ENCODE measurements at regions not wholly inside any gene's neighbourhood (a gene's known extent, or its start where the extent isn't known, plus 50 kb on each side); places are given as distances from the start of the nearest gene placed in this dataset.

DNA sequence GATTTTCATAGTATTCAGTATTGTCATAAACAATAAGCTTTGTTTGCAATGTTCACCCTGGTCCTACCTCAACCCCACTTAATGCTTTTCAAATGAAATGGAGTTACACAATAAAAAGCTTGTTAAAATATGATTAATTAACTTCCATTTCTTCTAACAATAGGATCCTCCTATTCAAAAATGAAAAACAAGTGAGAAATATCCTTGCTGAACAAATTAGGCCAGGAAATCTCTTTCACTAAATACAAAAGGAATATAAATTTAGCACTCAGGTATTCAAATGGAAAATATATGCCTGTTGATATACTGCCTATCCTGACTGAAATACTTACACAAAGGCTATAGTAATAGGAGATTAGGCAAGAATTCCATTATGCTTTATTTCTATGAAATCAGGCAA lies 323.4 kb upstream of the GRM3 start:
- TF ChIP-seq CTCF (IDR thresholded peaks at IDR 0.05): no peak
- no peak for TF ChIP-seq POLR2A (IDR thresholded peaks at IDR 0.05; ENCODE audit: low read depth)
- no peak for TF ChIP-seq EP300 (IDR thresholded peaks at IDR 0.05)

Measured in esophagus muscularis mucosa (tissue), 4 donors.